ENCODE measurements at regions not wholly inside any gene's neighbourhood (a gene's known extent, or its start where the extent isn't known, plus 50 kb on each side); places are given as distances from the start of the nearest gene placed in this dataset.

DNA sequence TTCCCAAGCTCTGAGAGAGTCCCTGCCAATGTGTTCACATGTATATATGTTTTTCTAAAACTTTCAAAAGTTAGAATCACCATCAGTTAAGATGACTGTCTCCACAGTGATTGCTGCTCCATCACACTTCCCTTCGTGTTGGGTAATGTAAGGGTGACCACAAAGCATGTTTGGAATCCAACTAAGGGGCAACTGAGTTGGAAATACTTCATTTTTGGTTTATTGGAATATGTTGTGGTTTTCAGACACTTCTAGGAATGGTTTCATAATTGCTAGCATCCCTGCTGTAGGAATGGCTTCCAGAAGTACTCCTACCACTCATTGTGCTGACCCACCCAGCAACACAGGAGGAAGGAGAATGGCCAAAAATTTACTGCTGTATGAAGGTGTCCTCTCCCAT, 212.5 kb upstream of the GULP1 start:
- Mint-ChIP-seq H3K4me1 (no peaks in the 10 kb centered on the region), H3K9me3 (peaks cover 4% of the 10 kb centered on the region; the same call in 1 of the 3 replicates), H3K36me3 (ENCODE audit: low read depth) (no peaks in the 10 kb centered on the region), H3K27me3 (ENCODE audit: insufficient read depth, low read depth, poor library complexity) (no peaks in the 10 kb centered on the region), H3K4me3 (no peak overlapping the region), H3K27ac (no peak overlapping the region)
- Histone ChIP-seq H3K9me2 (ENCODE audit: insufficient read depth) (0 out of 2 replicates have a peak, but pooled peaks cover 5% of the 10 kb centered on the region), H3K27me3 (ENCODE audit: insufficient read depth) (no peaks in the 10 kb centered on the region), H3K4me3 (no peak overlapping the region), H3K27ac (ENCODE audit: low read depth) (no peak overlapping the region), H3K36me3 (ENCODE audit: insufficient read depth) (no peaks in the 10 kb centered on the region), H3F3A (replicated peaks; ENCODE audit: low read depth) (no peaks in the 10 kb centered on the region), H3K4me2 (no peak overlapping the region), H3K4me1 (ENCODE audit: insufficient read depth) (no peaks in the 10 kb centered on the region), H4K20me1 (replicated peaks; ENCODE audit: insufficient read depth) (no peaks in the 10 kb centered on the region), H2AFZ (peak overlapping the region; percentile 78; the same call in 1 of the 2 replicates), H3K79me2 (replicated peaks; ENCODE audit: insufficient read depth) (no peaks in the 10 kb centered on the region)
- TF ChIP-seq, protein P1, sequence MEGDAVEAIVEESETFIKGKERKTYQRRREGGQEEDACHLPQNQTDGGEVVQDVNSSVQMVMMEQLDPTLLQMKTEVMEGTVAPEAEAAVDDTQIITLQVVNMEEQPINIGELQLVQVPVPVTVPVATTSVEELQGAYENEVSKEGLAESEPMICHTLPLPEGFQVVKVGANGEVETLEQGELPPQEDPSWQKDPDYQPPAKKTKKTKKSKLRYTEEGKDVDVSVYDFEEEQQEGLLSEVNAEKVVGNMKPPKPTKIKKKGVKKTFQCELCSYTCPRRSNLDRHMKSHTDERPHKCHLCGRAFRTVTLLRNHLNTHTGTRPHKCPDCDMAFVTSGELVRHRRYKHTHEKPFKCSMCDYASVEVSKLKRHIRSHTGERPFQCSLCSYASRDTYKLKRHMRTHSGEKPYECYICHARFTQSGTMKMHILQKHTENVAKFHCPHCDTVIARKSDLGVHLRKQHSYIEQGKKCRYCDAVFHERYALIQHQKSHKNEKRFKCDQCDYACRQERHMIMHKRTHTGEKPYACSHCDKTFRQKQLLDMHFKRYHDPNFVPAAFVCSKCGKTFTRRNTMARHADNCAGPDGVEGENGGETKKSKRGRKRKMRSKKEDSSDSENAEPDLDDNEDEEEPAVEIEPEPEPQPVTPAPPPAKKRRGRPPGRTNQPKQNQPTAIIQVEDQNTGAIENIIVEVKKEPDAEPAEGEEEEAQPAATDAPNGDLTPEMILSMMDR (conservative IDR thresholded peaks at IDR 0.05; ENCODE audit: low read depth in 2 of 2): no peak
- no peak for DNase-seq (ENCODE audit: low spot score)
- ATAC-seq: no peak

DNA sequence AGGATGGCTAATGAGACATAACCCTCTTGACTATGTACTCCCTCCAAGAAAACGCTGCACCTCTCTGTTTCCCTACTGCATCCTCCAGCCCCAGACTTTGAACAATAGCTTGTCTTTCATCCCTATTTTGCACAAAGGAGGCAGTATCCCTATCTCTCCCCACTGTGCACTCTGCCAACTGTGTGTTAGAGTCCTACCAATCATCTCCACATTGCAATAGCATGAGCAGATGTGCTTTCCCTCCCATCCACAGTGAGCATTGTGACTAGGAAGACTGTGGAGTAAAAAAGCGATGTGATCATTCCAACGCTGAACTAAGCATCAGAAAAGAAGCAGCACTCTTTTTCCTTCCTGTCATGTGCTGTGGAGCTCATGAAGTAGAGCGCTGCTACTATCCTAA, 206.3 kb upstream of the GULP1 start:
- no peak overlapping the region for H3K4me2 ChIP-seq
- Mint-ChIP-seq H3K4me1 (no peaks in the 10 kb centered on the region), H3K9me3 (peaks cover 5% of the 10 kb centered on the region; the same call in 2 of the 3 replicates)
- TF ChIP-seq CREB1 (CRISPR knock-in tag; IDR thresholded peaks at IDR 0.05; ENCODE audit: low read depth) (no peak), POLR2AphosphoS5 (IDR thresholded peaks at IDR 0.05; ENCODE audit: low read depth) (no peak), EZH2phosphoT487 (IDR thresholded peaks at IDR 0.05; ENCODE audit: unreplicated experiment) (no peak), ZNF331 (CRISPR knock-in tag; IDR thresholded peaks at IDR 0.05; ENCODE audit: low read depth) (no peak), NANOG (IDR thresholded peaks at IDR 0.05; ENCODE audit: borderline replicate concordance) (no peak), JUNB (IDR thresholded peaks at IDR 0.05; ENCODE audit: unreplicated experiment) (no peak), ZNF114 (CRISPR knock-in tag; IDR thresholded peaks at IDR 0.05) (no peak), STAT1 (IDR thresholded peaks at IDR 0.05; ENCODE audit: unreplicated experiment) (no peak)
- TF ChIP-seq, protein P2, sequence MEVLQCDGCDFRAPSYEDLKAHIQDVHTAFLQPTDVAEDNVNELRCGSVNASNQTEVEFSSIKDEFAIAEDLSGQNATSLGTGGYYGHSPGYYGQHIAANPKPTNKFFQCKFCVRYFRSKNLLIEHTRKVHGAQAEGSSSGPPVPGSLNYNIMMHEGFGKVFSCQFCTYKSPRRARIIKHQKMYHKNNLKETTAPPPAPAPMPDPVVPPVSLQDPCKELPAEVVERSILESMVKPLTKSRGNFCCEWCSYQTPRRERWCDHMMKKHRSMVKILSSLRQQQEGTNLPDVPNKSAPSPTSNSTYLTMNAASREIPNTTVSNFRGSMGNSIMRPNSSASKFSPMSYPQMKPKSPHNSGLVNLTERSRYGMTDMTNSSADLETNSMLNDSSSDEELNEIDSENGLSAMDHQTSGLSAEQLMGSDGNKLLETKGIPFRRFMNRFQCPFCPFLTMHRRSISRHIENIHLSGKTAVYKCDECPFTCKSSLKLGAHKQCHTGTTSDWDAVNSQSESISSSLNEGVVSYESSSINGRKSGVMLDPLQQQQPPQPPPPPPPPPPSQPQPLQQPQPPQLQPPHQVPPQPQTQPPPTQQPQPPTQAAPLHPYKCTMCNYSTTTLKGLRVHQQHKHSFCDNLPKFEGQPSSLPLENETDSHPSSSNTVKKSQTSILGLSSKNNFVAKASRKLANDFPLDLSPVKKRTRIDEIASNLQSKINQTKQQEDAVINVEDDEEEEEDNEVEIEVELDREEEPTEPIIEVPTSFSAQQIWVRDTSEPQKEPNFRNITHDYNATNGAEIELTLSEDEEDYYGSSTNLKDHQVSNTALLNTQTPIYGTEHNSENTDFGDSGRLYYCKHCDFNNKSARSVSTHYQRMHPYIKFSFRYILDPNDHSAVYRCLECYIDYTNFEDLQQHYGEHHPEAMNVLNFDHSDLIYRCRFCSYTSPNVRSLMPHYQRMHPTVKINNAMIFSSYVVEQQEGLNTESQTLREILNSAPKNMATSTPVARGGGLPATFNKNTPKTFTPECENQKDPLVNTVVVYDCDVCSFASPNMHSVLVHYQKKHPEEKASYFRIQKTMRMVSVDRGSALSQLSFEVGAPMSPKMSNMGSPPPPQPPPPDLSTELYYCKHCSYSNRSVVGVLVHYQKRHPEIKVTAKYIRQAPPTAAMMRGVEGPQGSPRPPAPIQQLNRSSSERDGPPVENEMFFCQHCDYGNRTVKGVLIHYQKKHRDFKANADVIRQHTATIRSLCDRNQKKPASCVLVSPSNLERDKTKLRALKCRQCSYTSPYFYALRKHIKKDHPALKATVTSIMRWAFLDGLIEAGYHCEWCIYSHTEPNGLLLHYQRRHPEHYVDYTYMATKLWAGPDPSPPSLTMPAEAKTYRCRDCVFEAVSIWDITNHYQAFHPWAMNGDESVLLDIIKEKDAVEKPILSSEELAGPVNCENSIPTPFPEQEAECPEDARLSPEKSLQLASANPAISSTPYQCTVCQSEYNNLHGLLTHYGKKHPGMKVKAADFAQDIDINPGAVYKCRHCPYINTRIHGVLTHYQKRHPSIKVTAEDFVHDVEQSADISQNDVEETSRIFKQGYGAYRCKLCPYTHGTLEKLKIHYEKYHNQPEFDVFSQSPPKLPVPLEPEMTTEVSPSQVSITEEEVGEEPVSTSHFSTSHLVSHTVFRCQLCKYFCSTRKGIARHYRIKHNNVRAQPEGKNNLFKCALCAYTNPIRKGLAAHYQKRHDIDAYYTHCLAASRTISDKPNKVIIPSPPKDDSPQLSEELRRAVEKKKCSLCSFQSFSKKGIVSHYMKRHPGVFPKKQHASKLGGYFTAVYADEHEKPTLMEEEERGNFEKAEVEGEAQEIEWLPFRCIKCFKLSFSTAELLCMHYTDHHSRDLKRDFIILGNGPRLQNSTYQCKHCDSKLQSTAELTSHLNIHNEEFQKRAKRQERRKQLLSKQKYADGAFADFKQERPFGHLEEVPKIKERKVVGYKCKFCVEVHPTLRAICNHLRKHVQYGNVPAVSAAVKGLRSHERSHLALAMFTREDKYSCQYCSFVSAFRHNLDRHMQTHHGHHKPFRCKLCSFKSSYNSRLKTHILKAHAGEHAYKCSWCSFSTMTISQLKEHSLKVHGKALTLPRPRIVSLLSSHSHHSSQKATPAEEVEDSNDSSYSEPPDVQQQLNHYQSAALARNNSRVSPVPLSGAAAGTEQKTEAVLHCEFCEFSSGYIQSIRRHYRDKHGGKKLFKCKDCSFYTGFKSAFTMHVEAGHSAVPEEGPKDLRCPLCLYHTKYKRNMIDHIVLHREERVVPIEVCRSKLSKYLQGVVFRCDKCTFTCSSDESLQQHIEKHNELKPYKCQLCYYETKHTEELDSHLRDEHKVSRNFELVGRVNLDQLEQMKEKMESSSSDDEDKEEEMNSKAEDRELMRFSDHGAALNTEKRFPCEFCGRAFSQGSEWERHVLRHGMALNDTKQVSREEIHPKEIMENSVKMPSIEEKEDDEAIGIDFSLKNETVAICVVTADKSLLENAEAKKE (CRISPR knock-in tag; IDR thresholded peaks at IDR 0.05): no peak
- TF ChIP-seq, protein P3, sequence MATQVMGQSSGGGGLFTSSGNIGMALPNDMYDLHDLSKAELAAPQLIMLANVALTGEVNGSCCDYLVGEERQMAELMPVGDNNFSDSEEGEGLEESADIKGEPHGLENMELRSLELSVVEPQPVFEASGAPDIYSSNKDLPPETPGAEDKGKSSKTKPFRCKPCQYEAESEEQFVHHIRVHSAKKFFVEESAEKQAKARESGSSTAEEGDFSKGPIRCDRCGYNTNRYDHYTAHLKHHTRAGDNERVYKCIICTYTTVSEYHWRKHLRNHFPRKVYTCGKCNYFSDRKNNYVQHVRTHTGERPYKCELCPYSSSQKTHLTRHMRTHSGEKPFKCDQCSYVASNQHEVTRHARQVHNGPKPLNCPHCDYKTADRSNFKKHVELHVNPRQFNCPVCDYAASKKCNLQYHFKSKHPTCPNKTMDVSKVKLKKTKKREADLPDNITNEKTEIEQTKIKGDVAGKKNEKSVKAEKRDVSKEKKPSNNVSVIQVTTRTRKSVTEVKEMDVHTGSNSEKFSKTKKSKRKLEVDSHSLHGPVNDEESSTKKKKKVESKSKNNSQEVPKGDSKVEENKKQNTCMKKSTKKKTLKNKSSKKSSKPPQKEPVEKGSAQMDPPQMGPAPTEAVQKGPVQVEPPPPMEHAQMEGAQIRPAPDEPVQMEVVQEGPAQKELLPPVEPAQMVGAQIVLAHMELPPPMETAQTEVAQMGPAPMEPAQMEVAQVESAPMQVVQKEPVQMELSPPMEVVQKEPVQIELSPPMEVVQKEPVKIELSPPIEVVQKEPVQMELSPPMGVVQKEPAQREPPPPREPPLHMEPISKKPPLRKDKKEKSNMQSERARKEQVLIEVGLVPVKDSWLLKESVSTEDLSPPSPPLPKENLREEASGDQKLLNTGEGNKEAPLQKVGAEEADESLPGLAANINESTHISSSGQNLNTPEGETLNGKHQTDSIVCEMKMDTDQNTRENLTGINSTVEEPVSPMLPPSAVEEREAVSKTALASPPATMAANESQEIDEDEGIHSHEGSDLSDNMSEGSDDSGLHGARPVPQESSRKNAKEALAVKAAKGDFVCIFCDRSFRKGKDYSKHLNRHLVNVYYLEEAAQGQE (IDR thresholded peaks at IDR 0.05; ENCODE audit: unreplicated experiment): no peak

More for the DNA sequence above, 206.3 kb upstream of the GULP1 start:
- no peaks in the 10 kb centered on the region for H3K27me3 ChIP-seq (ENCODE audit: insufficient read depth)
- H3K27me3 Mint-ChIP-seq (ENCODE audit: insufficient read depth, low read depth, poor library complexity): no peaks in the 10 kb centered on the region
- no peak overlapping the region for H3K4me3 Mint-ChIP-seq
- H2AFZ ChIP-seq: no peak overlapping the region
- no peaks in the 10 kb centered on the region for H4K20me1 ChIP-seq (replicated peaks; ENCODE audit: insufficient read depth)
- ATAC-seq (no peak), DNase-seq (ENCODE audit: low spot score) (no peak)
- H3K79me2 ChIP-seq (replicated peaks; ENCODE audit: insufficient read depth): no peaks in the 10 kb centered on the region
- H3K4me3 ChIP-seq: no peak overlapping the region
- no peak overlapping the region for H3K27ac Mint-ChIP-seq
- no peaks in the 10 kb centered on the region for H3K4me1 ChIP-seq (ENCODE audit: insufficient read depth)
- H3F3A ChIP-seq (replicated peaks; ENCODE audit: low read depth): no peaks in the 10 kb centered on the region
- no peaks in the 10 kb centered on the region; the same call in 1 of the 2 replicates for H3K36me3 ChIP-seq (ENCODE audit: insufficient read depth)
- peaks cover 2% of the 10 kb centered on the region; the same call in 1 of the 3 replicates for H3K36me3 Mint-ChIP-seq (ENCODE audit: low read depth)
- no peak overlapping the region for H3K27ac ChIP-seq (ENCODE audit: low read depth)
- no peaks in the 10 kb centered on the region for H3K9me2 ChIP-seq (ENCODE audit: insufficient read depth)
